ENCODE measurements at regions not wholly inside any gene's neighbourhood (a gene's known extent, or its start where the extent isn't known, plus 50 kb on each side); places are given as distances from the start of the nearest gene placed in this dataset.

DNA sequence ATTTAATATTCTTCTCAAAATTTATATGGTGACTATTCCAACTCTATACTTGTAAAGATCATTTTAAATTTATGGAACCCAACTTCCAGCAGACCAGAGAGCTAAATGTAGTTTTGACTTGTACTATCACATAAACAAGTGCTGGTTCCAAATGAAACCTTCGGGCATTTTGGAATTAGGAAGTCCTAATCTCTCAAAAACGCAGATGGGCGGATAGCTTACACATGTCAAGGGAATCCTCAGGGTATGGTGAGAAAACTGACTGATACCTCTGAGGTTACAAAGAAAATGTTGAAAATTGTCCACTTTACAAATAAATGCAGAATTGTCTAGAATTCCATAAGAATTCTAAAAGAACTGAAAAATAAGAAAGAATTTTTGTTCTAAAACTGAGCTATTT, 224.1 kb downstream of the SS18 start:
- no peak for DNase-seq

DNA sequence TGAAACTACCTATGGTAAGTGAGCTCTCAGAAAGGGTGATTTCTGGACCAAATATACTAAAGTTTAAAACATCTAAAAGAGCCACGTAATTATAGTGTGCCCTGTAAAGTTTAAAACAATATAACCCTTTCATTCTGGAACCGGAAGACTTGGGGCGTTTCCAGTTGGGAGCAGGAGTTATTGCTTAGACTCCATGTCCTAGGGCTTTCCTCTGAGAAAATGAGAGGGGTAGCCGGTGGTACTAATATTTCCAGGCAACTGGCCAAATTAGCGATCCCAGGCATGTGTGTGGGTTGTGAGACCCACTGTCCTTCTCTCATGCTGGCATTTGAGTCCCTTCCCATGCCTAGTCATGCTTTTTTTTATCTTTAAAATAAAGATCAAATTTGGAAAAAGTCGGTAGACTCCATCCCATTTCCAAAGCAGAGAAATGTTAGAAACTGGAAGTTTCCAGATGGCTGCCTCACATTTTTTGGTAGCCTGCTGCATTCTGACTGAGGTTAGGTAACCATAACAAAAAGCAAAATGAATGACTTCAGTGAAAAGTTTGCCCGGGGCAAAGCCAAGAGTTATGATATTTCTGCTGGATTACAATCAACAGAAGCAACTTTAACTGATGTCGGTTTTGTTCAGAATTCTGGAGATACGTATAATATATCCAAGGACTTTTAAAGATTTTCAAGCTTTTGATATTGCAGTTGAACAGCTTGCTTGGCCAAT, 227.4 kb downstream of the SS18 start:
- DNase-seq = no peak

DNA sequence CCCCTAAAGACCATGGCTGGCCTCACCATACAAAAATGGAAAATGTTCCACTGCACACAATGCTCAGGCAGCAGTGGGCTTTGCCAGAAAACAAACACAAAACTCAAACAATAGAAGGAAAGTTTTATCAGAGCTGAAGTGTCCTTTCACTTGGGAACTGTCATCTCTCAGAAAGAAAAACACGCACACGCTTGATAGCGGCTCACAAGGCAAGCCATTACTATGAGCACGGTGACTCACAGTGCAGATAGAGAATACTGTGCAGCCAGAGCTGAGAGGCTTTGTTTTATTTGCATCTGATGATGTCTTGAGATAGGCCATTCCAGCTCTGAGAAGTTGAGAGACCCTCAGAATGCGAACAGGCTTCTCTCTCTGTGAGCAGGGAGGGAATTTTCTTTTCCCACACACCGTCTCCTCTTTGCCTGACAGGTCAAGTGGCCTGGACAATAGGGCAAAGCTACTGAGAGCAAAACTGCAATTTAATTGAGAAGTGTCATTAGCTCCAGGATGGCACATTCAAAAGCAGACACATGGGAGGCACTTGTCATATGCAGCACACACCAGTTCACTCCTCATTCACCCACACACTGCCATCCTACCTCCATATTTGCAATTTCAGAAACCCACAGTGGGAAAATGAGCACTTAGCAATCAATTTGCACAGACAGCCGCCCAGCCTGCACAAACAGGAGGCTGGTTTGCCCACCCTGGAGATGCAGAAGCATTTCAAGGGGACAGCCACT, 236.6 kb downstream of the SS18 start:
- DNase-seq = no peak

DNA sequence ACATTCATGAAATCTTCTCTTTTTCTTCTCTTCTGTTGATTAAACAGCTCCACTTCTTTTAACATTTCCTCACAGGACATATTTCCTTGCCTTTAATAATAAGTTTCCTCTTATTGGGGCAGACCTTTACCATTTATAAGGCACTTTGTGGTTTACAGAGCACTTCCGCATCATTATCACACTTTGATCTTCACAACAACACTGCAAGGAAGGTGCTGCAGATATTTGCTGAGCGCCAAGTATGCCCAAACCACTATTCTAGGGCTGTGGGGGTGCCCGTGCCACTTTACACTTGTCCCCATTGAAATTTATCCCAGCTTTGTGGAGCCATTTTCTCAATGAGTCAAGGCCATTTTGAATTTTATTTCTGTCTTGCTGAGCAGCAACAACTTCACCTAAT, 246.6 kb downstream of the SS18 start:
- DNase-seq = no peak

DNA sequence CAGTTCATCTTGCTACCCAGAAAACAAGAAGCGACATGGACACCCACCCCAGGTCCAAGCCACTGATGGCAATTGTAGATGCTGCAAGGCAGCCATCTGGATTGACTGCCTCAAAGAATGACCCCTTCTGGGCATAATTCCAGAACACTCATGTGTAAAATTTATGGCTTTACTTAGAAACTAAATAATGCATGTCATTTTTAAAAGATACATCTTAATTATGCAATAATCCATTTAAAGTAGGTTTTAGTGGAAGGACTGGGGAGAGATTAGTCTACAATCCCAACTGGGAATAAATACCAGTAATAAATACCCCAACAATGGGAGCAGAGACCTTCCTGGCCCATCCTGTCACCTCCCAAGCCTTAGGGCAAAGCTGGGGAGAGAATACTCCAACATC, 247.7 kb downstream of the SS18 start:
- DNase-seq = no peak

DNA sequence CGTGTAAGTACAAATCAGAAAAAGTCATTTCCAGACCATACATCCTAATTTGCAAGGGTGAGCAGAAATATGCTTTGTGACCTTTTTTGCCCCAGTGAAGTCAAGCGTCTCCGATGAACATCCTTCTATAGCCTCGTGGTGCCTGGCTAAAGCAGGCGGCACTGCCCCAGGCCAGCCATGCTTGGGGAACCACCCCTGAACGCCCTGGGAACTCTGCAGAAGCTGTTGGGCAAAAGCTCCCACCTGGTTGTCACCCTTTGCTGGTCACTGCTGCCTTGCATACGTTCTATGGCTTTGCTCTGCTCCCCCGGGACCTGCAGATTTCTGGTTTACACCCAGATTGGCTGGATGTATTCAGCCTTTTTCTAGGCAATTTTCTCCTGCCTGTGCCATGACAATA, 256.4 kb downstream of the SS18 start:
- DNase-seq = no peak

DNA sequence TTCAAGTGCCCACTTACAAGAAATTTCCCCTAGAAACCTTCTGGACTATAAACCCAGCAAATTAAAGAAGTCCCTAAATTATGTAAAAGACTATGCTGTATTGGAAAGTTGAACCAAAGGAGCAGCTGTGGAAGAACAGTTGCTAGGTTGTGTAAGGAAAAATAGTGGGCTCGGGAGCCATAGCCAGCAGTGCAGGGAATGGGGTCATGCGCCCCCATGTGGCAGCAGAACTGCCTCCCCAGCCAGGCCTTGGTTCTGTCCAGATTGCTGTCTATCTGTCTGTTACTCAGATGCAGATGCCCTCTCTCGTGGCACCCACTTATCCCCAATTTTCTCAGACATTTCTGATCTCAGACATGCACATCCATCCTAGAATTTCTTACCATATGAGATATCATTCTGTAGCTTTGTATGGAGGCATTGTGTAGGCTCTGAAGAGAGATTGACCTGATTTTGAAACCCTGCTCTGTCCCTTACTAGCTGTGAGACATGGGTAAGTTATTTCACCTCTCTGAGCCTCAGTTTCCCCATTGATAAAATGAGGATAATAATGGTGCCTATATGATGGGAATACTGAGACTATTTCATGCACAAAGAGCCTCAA, 258.3 kb downstream of the SS18 start:
- DNase-seq = peak; percentile 21

DNA sequence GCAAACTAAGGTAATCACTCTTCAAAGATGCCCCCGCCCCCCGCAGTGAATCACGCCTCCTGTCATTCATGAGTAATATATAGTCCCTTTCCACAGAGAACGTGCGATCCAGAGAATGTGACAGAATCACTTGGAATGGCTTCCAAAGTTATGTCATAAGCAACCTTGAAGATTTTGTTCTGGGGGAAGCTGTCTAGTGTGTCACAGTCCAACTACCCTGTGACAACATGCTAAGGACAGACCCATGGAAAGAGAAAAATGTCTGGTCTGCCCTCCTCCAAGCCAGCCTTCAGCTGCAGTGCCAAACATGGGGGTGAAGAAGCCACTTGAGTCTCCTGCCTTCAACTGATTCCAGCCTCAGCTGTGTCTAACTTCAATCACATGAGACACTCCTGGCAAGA, 259.1 kb downstream of the SS18 start:
- DNase-seq = no peak

DNA sequence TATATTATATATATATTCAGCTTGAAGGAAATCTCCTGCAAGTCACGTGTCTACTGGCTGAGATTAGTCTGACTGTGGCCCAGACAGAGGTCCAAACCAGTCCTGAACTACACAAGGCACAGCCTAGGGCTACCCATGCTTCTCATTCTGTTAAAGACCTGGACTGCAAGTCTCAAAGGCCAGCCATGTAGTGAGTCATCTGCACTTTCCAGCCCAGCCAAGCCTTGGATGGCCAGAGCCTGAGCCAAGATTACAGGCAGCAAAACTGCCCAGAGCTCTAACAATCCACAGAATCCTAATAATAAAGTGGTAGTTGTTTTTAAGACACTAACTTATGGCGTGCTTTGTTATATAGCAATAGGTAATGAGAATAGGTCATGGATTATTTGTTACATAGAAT, 259.6 kb downstream of the SS18 start:
- no peak for DNase-seq

DNA sequence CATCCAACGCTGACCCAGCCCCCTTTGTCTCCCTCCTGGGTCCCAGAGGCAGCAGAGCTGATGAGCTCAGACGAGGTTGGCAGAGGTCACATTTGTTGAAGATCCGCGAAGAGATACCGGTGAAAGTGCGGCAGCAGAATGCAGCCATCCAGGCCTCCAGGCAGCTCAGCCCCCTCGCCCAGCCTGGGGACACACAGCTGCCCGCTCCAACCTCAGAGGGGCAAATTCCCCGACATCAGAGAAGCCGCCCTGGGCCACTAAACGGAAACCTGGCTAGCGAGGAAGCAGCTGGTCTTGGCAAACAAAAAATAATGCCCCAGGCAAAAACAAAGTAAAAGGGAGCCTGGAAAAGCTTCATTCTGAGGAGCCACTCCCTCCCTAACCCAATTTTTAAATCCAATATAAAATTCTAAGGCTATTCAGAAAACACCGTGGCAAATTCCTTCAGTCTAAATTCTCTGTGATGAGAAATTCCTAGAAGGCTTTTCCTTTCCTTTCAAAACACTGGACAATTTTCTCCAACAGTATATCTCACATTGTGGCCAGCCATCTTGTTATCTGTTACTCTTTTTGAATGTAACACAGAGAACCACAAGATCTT, 262.4 kb downstream of the SS18 start:
- DNase-seq = no peak

DNA sequence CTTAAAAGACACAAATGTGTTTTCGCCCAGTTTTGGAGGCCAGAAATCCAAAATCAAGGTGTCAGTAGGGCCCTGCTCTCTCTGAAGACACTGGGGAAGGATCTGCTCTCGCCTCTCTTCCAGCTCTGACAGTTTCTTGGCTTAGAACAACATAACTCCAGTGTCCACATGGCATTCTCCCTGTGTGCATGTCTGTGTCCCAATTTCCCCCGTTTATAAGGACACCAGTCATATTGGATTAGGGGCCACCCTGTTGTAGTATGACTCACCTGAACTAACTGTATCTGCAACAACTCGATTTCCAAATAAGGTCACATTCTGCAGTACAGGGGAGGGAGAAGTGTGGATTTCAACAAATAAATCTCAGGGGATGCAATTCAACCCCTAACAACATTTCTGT, 263.2 kb downstream of the SS18 start:
- peak; percentile 45 for DNase-seq

DNA sequence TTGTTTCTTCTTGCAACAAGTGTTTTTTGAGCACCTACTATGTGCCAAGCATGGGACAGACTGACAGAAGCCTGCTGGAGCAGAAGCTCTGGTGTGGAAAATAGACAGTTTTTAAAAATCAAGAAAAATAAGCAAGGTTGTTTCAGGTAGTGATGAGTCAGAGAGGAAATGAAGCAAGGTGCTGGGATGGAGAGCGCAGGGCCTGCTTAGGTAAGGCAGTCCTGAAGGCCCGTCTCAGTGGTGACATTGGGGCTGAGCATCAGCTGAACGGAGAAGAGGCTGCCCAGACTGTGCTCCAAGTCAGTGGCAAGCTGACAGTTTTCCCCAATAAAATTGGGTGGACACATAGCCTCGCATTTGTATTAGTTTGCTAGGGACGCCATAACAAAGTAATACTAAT, 263.6 kb downstream of the SS18 start:
- DNase-seq = no peak

DNA sequence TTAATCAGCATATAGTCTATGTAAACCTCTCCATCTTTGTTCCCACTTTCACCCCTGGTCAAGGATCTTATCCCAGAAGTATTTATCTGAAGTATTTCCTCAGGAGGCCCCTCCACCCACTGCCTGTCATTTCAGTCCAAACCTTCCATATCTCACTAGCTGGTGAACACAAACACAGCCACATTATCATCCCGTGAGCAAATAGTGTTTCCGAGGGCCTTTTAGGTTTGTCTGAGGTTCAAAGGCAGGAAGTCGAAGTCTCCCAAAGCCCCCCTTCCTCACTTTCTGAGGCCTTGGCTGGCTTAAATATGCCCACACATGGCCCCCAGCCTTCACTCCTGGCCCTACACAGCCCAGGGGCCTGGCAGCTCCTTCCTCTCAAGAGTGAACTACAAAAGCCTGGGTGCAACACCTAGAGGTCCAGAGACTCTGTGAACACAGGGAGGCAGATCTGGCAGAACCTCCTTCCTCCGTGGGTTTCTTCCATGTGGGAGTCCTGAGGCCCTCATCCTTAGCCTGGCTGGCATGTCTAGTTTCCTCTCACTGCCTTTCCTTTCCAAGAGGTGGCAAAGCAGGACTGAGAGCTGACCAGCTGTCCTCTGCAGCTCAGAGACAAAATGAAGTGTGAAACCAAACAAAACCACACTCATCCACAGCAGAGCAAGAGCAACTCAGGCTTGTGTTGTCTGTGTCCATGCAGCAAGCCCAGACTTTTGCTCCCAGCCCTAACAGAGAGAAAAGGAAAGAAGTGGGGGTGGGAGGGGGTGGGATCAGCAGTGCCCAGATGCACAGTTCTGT, 264.2 kb downstream of the SS18 start:
- no peak for DNase-seq

DNA sequence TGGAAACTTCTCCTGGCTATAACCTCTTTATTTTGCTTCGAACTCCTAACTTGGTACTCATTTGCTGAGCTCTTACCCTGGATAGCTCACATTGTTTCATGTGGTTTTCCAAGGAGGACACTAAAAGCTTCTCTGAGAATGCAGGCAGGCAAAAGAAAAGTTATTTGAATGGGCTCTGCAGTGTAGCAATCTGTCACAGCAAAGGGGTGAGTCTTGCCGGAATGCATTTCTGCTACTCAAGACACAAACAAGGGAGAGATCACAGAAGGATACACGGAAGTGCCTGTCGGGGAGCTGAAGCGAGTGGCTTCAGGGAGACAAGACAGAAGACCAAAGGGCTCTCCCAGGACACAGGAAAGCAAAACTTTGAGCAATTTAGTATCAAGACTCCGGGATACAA, 265.4 kb downstream of the SS18 start:
- DNase-seq = no peak

DNA sequence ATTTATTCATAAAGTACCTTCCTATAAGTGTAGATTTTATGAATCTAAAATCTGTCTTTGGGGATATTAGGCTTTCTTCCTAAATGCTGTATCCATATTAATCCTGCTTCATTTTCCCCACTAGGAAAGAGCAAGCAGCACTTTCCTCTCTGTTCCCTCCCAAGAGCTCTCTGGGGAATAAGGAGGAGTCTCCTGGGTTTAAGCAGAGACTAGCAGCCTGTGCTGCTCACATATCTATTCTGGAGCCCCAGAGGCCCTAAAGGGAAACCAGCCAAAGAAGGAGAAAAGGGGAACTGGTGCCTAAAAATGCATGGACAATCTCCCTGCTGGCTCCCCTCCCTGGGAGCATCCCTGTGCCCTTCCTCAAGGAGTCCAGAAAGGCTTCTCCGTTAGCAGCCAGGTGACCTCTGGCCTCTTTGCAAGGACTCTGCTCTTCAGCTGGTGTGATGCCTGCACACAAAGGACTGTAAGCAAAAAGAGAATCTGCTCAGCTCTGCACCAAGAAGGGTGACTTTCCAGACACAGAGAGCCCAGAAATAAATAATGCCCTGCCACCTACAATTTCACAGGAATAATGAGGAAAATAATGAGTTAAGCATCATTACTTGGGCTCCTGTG, 270.6 kb downstream of the SS18 start:
- peak; percentile 44 for DNase-seq

DNA sequence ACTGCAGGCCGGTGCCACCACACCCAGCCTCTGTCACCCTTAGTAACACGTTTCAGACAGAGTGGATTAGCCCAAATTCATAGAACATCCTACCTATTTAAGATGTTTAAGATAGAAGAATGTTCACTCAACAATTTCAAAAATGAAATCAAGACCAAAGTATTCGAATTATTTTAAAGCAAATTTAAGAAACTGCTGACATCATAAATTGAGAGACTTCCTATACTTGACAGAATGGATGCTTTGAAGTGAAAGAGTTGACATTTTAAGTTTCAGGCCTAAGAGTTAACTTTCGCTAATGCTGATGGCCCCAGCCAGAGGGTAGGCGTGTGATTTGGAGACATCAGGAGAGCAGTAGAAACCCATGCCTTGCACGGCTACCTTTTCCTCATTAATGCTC, 271.9 kb downstream of the SS18 start:
- DNase-seq = no peak

DNA sequence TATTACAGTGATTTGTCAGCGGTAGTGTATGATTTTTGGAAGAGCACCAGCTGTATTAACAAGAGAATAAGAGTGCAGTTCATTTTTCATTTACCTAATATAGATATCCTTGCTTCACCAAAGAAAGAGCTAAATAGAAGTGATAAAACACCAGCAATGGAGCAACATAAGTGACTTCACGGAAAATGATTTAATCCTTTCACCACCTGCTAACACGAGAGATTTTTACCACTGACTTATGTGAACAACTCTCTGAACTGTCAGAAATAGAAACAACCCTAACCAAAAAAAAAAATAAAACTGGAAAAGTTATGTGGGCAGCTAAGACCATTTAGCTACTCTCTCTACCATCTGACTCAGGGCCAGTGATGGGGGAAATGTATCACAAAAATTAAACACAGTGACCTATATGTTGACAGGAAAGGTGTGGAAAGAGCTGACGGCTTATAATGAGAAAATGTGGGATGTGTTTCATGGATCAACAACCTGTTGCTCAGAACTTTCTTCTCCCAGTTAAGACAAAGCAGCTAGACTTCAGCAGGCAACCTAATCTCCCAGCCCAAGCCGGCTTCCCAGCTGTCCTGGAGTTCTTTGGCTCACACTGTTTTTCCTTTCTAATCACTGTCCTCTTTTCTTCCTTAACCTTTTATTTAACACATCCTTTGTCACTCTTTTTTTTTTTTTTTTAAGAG, 272.7 kb downstream of the SS18 start:
- DNase-seq = no peak

DNA sequence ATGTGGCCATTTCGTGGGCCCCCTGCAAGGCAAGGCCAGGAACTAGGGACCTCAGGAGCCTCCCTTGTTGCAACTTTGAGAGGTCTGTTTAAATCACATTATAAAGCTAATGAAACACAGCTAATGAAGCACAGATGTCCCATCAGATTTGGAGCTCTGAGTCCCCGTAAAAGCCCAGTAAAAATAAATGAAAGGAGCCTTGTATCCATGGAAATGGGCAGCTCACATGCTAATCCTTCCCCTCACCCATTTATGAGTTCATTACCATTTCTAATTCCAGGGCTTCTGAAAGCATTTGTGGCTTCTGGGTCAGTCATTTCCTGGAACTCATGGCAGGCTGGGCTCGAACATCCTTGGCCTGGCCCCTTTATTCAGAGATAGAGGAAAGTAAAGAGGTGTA, 274.8 kb downstream of the SS18 start:
- DNase-seq = no peak

DNA sequence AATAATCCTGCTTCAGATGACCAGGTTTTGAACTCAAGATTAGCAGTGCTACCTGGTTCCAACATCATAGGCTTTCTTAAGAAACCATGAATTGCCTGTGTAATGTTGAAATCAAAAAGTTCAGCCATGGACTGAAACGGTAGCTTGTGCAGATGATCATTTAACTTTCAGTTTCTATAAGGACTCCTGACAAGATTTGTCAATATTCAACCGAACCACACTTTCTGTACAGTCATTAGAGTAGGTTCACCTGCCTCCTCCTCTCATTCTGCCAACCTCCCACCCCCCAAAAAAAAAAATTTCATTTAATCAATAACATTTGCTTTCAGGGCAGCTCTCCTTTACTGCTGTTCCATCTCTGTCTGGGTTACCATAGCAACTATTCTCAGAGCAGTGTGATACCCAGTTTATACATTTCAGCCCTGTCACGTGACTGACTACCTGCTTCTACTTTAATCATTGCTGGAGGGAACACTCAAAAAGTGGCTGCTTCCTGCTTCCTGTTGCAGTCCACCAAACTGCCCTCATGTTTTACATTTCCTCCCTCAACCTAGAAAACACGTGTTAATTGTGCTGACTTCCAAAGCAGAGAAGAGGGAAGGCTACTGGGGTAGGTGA, 275.5 kb downstream of the SS18 start:
- DNase-seq = no peak

DNA sequence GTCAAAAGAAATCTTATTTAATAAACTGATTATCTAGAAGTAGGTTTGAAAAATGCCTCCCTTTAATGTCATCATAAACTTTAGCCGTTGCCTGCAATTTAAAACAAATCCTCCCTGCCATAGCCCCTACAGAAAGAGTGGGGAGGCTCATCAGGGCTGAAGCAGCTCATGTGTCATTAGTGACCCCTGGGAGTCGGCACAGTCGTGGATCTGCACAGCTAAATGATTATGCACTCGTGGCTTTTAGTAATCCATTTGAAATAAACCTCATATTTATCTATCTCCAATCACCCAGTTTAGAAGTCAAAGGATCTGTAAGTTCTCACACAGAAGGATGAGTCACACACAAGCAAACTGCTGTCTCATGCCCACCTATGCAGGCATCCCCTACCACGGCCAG, 277.3 kb downstream of the SS18 start:
- DNase-seq = no peak

DNA sequence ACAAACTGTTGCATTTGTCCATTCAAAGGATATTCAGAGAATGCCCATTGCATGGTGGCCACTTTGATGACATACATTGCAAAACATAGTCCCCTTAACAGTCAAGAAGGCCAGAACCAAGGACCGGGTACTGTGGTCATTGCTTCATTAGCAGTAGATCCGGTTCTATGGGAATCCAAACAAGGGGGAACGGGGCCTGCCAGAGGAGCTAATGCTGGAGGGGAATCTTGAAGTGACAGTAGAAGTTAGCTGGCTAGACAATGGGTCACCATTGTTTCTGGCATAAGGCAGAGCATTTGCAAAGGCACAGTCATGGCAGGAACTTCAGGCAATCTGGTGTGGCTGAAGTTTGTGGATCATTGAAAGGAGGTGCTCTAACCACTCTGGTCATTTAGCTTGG, 279.7 kb downstream of the SS18 start:
- DNase-seq = no peak

DNA sequence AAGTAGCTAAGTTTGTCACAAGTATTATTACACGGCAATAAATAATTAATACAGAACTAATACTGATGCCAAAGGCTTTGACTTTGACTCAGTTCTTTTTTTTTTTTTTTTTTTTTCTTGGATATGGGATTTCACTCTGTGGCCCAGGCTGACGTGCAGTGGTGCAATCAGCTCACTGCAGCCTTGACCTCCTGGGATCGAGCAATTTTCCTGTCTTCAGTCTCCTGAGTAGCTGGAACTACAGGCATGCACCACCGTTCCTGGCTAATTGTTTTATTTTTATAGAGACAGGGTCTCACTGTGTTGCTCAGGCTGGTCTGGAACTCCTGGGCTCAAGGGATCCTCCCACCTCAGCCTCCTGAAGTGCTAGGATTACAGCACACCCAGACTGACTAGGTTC, 284.5 kb downstream of the SS18 start:
- no peak for DNase-seq

Measured in NCI-H2171 treated with DMSO at 0.1 percent for 48 hours (cell line).